T-helper 2 cell (primary cell): ENCODE measurements at regions not wholly inside any gene's neighbourhood (a gene's known extent, or its start where the extent isn't known, plus 50 kb on each side); places are given as distances from the start of the nearest gene placed in this dataset.

ENCODE experiments used
- DNase-seq, 5 experiments: peaks; one replicate each; pipeline versions ENCODE4 v3.0.0 to v3.0.0-alpha.2; 2012 to 2022

DNA sequence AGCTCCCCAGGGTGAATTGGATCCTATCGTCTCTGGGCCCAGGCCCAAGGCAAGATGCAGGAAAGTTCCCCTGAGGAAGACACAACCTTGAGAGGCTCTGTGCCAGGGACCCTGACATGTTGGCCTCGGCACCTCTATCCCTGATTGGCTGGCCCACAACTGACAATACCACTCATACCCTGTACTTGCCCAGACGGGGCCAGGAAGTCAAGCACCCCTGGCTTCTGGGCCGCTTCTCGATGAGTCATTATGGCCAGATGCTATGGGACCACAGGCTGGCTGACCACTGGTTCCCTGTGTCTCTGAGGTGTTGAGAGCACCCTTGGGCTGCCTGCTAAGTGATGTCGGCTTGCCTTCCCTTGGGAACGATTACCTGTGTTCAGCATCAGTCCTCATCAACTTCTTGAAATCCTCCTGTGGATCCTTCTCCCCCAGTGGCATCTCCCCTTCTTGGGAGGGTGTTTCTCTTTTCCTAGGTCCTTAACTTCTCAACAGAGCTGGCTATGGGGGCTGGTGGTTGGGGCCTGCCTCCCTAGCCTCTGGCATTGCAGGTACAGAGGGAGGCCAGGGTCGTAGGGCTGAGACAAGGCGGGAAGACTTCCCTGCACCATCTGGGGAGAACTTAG is 54.5 kb upstream of the MAMLD1 start:
- DNase-seq = no peak

DNA sequence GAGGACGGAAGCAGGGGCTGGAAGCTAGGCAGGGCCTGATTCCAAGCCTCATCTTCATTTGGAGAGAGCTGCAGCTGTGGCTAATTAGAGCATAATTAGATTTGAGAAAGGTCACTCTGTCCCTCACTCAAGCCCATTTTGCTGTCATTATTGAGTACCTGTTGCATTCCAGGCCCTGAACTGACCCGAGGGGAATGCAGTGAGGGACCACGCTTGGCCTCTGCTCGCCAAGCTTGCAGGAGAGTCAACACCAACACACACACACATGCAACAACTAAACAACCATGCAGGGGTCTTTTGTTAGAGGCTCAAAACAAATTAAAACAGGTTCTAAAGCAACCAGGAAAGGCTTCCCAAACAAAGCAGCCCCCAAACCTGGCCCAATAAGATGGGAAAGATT is 52.7 kb upstream of the MAMLD1 start:
- no peak for DNase-seq

DNA sequence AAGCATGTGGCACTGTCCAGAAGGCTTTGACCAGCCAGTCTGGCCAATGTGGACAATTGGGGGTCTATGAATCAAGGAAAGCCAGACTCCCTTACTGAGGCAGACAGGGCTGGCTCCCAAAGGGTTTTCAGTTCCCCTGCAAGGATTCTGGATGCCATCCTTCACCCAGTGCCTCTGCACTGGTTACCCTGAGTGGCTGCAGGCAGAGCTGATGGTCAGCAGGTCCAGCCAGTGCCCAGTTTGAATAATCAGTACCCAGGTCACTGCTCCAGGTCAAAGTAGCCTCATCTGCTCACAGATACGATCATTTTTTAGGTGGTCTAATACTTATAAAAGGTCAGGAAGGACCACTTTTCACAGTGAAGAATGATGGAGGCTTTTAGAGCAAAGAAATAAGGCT is 52.2 kb upstream of the MAMLD1 start:
- no peak for DNase-seq

DNA sequence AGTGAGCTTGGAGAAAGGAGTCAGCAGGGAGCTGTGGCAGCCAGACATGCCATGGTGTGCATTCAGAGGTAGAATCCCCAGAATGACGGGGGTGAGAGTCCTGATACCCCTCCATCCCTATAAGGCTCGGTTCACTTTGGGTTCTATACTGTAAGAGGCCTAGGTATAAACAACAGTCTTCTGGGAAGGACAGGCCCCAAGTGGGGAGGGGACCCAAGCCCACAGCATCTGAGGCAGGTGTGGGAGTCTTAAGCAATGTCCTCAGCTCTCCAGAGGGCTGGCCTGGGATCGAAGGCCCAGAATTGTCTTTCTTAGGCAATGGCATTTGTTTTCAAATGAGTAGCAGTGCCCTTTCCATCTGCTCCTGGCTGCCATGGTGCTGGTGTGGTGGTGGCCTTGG is 50.2 kb upstream of the MAMLD1 start:
- no peak for DNase-seq
